HG03175 (cell line): ENCODE measurements at regions not wholly inside any gene's neighbourhood (a gene's known extent, or its start where the extent isn't known, plus 50 kb on each side); places are given as distances from the start of the nearest gene placed in this dataset.
"Not testable (repeated sequence)": the region's sequence is repeated elsewhere in the genome, so short reads cannot be mapped to it uniquely, and the experiment has no call there.

ENCODE experiments used
- ATAC-seq: cut with Tn5 transposase; IDR thresholded peaks from one replicate; pipeline ENCODE4 v1.9.1; 2021; ENCODE audit warnings: mild to moderate bottlenecking, moderate library complexity; ENCODE audit not compliant: unreplicated experiment

- ATAC-seq = no peak
Observed at GRCh38 chr3:147669077-147669476, 259.9 kb downstream of the ZIC1 start.

GRCh38 chr3:147672035-147672434, 262.9 kb downstream of the ZIC1 start:
- ATAC-seq = no peak

GRCh38 chr3:147672436-147672835, 263.3 kb downstream of the ZIC1 start:
- ATAC-seq = no peak

- ATAC-seq = no peak
Observed at GRCh38 chr3:147675761-147676160, 266.6 kb downstream of the ZIC1 start.

GRCh38 chr3:147680837-147681483, 271.8 kb downstream of the ZIC1 start:
- no peak for ATAC-seq

GRCh38 chr3:147688868-147689267, 279.7 kb downstream of the ZIC1 start:
- ATAC-seq = no peak

- no peak for ATAC-seq
Observed at GRCh38 chr3:147699175-147699838, 290.1 kb downstream of the ZIC1 start.

- no peak for ATAC-seq
Observed at GRCh38 chr3:147701195-147701594, 292.0 kb downstream of the ZIC1 start.

GRCh38 chr3:147702509-147702908, 293.3 kb downstream of the ZIC1 start:
- ATAC-seq = no peak

- no peak for ATAC-seq
Observed at GRCh38 chr3:147705651-147706051, 296.5 kb downstream of the ZIC1 start.

GRCh38 chr3:147710753-147711152, 301.6 kb downstream of the ZIC1 start:
- ATAC-seq = not testable (repeated sequence)

GRCh38 chr3:147712357-147712756, 303.2 kb downstream of the ZIC1 start:
- ATAC-seq = no peak

GRCh38 chr3:147712758-147713157, 303.6 kb downstream of the ZIC1 start:
- not testable (repeated sequence) for ATAC-seq

- no peak for ATAC-seq
Observed at GRCh38 chr3:147713234-147714133, 304.3 kb downstream of the ZIC1 start.

- no peak for ATAC-seq
Observed at GRCh38 chr3:147729641-147730040, 320.5 kb downstream of the ZIC1 start.

- ATAC-seq = no peak
Observed at GRCh38 chr3:147730284-147730683, 321.1 kb downstream of the ZIC1 start.

GRCh38 chr3:147733217-147733616, 324.1 kb downstream of the ZIC1 start:
- no peak for ATAC-seq

GRCh38 chr3:147735616-147736015, 326.5 kb downstream of the ZIC1 start:
- no peak for ATAC-seq

- ATAC-seq = no peak
Observed at GRCh38 chr3:147736226-147736625, 327.1 kb downstream of the ZIC1 start.

- no peak for ATAC-seq
Observed at GRCh38 chr3:147737376-147737775, 328.2 kb downstream of the ZIC1 start.

GRCh38 chr3:147740928-147741327, 331.8 kb downstream of the ZIC1 start:
- ATAC-seq = no peak

- ATAC-seq = no peak
Observed at GRCh38 chr3:147744967-147745366, 335.8 kb downstream of the ZIC1 start.
